WTC11 (cell line): ENCODE measurements at regions not wholly inside any gene's neighbourhood (a gene's known extent, or its start where the extent isn't known, plus 50 kb on each side); places are given as distances from the start of the nearest gene placed in this dataset.

ENCODE experiments used
- ATAC-seq: fragments of 200-7000 bp; cut with Tn5 transposase; 2 replicates; pipeline ENCODE4 v1.10.0; 2021; ENCODE audit warnings: mild to moderate bottlenecking, moderate library complexity
- CTCF ChIA-PET: fragments of 300-600 bp; sonication (Branson Sonifier 250); formaldehyde crosslinking; loops from one replicate; lab custom pipeline; 2021; ENCODE audit warnings: antibody characterized with exemption; lab: Charles Lee
- POLR2A ChIA-PET: fragments of 350-600 bp; sonication (Branson Sonifier 250); formaldehyde crosslinking; loops from one replicate; lab custom pipeline; 2021; ENCODE audit warnings: antibody characterized with exemption; lab: Charles Lee
- DNase-seq: peaks from one replicate; pipeline ENCODE4 v3.0.0; 2021; ENCODE audit warnings: low spot score
- H3K27ac Mint-ChIP-seq: 2 replicates; pipeline ENCODE4 v1.8.0; 2021; ENCODE audit warnings: mixed read lengths
- H3K27me3 Mint-ChIP-seq: 2 replicates; pipeline ENCODE4 v1.8.0; 2021; ENCODE audit warnings: low read depth, mild to moderate bottlenecking, moderate library complexity, mixed read lengths
- H3K36me3 Mint-ChIP-seq: 2 replicates; pipeline ENCODE4 v1.8.0; 2021; ENCODE audit warnings: mixed read lengths
- H3K4me1 Mint-ChIP-seq: 2 replicates; pipeline ENCODE4 v1.8.0; 2022; ENCODE audit warnings: mixed read lengths
- H3K4me3 Mint-ChIP-seq: 2 replicates; pipeline ENCODE4 v1.8.0; 2021; ENCODE audit warnings: mild to moderate bottlenecking, moderate library complexity, mixed read lengths
- H3K9me3 Mint-ChIP-seq: 2 replicates; pipeline ENCODE4 v1.8.0; 2021; ENCODE audit warnings: mixed read lengths
- EMX1 ChIP-seq: fragments of 250-450 bp; sonication (Bioruptor Pico); IDR thresholded peaks from 2 replicates; pipeline ENCODE4 v1.8.0; 2021; ENCODE audit warnings: mild to moderate bottlenecking
- ETV6 ChIP-seq: sonication (generic); formaldehyde crosslinking; IDR thresholded peaks from 2 replicates; pipeline ENCODE4 v1.8.1; 2022; ENCODE audit warnings: mild to moderate bottlenecking, missing genetic modification reagents
- JAZF1 ChIP-seq: fragments of 250-450 bp; sonication (Bioruptor Pico); IDR thresholded peaks from 2 replicates; pipeline ENCODE4 v1.9.0; 2021; ENCODE audit warnings: moderate library complexity, mild to moderate bottlenecking, inconsistent platforms
- OVOL2 ChIP-seq: fragments of 250-450 bp; sonication (Bioruptor Pico); IDR thresholded peaks from 2 replicates; pipeline ENCODE4 v1.9.0; 2021; ENCODE audit warnings: mild to moderate bottlenecking, borderline replicate concordance
- PRRX2 ChIP-seq: fragments of 250-450 bp; sonication (Bioruptor Pico); IDR thresholded peaks from 2 replicates; pipeline ENCODE4 v1.8.0; 2021; ENCODE audit warnings: mild to moderate bottlenecking
- SMAD3 ChIP-seq: sonication (generic); formaldehyde crosslinking; IDR thresholded peaks from 2 replicates; pipeline ENCODE4 v1.8.0; 2022; ENCODE audit warnings: missing genetic modification reagents, mild to moderate bottlenecking, borderline replicate concordance
- TCF7 ChIP-seq: sonication (generic); formaldehyde crosslinking; IDR thresholded peaks from 2 replicates; pipeline ENCODE4 v1.8.0; 2022; ENCODE audit warnings: mild to moderate bottlenecking, low read depth, missing genetic modification reagents, moderate library complexity
- TEAD1 ChIP-seq: sonication (generic); formaldehyde crosslinking; IDR thresholded peaks from 2 replicates; pipeline ENCODE4 v1.8.0; 2022; ENCODE audit warnings: mild to moderate bottlenecking, missing genetic modification reagents
- ZNF317 ChIP-seq: sonication (generic); formaldehyde crosslinking; IDR thresholded peaks from 2 replicates; pipeline ENCODE4 v1.8.1; 2023; ENCODE audit warnings: low read depth, mild to moderate bottlenecking, moderate library complexity, missing genetic modification reagents, borderline replicate concordance
- TF ChIP-seq, protein P1 (sequence below): fragments of 250-450 bp; sonication (Bioruptor Pico); IDR thresholded peaks from 2 replicates; pipeline ENCODE4 v1.9.0; 2021; ENCODE audit warnings: mild to moderate bottlenecking
- TF ChIP-seq, protein P2 (sequence below): sonication (generic); formaldehyde crosslinking; IDR thresholded peaks from 2 replicates; pipeline ENCODE4 v1.8.1; 2023; ENCODE audit warnings: mild to moderate bottlenecking, missing genetic modification reagents
- TF ChIP-seq, protein P3 (sequence below): sonication (generic); formaldehyde crosslinking; IDR thresholded peaks from 2 replicates; pipeline ENCODE4 v1.8.0; 2023; ENCODE audit warnings: missing genetic modification reagents, mild to moderate bottlenecking, borderline replicate concordance
- TF ChIP-seq, protein P4 (sequence below): sonication (generic); formaldehyde crosslinking; IDR thresholded peaks from 2 replicates; pipeline ENCODE4 v1.8.0; 2022; ENCODE audit warnings: missing genetic modification reagents

DNA sequence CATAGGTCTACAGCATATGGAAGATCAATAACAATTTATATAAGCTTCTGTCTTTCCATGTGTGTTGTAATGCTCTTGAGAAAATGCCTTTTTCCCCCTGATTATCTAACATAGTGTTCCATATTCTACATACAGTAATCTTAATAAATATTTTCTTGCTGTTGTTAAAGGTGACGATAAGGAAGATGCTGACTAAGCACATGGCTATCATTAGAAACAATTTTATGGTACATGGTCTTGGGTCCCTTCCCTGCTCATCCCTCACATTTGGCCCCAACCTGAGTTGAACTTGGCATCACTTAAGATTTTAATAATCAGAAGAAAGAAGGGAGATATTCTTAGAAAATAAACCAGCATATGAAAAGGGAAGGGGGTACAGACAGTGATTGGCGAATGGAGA is 382.1 kb upstream of the CDH20 start (continued):
- TF ChIP-seq ETV6 (CRISPR knock-in tag) (no peak), PRRX2 (CRISPR knock-in tag) (no peak), ZNF317 (CRISPR knock-in tag) (no peak), TCF7 (CRISPR knock-in tag) (no peak), OVOL2 (CRISPR knock-in tag) (no peak)
- TF ChIP-seq, protein P1, sequence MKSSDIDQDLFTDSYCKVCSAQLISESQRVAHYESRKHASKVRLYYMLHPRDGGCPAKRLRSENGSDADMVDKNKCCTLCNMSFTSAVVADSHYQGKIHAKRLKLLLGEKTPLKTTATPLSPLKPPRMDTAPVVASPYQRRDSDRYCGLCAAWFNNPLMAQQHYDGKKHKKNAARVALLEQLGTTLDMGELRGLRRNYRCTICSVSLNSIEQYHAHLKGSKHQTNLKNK (CRISPR knock-in tag) = no peak
- TF ChIP-seq, protein P2, sequence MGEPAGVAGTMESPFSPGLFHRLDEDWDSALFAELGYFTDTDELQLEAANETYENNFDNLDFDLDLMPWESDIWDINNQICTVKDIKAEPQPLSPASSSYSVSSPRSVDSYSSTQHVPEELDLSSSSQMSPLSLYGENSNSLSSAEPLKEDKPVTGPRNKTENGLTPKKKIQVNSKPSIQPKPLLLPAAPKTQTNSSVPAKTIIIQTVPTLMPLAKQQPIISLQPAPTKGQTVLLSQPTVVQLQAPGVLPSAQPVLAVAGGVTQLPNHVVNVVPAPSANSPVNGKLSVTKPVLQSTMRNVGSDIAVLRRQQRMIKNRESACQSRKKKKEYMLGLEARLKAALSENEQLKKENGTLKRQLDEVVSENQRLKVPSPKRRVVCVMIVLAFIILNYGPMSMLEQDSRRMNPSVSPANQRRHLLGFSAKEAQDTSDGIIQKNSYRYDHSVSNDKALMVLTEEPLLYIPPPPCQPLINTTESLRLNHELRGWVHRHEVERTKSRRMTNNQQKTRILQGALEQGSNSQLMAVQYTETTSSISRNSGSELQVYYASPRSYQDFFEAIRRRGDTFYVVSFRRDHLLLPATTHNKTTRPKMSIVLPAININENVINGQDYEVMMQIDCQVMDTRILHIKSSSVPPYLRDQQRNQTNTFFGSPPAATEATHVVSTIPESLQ (CRISPR knock-in tag) = no peak

DNA sequence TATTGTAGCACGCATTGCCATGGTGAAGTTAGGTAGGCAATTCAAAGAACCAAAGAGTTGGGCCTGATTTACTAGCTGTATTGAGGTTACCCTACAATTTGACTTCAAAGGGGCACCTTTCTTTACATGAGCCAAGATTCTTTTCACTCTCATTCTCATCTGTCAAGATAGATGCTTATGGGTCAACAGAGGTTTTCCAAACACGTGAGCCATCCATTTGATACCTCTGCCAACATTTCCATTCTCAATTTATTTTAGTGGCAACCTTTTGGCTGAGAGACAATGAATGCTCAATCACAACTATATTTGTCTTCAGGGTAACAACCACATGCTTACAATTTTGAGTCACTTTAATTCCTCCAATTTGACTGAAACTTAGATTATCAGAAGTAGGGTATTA is 370.6 kb upstream of the CDH20 start:
- POLR2A ChIA-PET = no interaction called here

More for the DNA sequence above, 370.6 kb upstream of the CDH20 start:
- TF ChIP-seq SMAD3 (CRISPR knock-in tag) = no peak
- TF ChIP-seq, protein P3, sequence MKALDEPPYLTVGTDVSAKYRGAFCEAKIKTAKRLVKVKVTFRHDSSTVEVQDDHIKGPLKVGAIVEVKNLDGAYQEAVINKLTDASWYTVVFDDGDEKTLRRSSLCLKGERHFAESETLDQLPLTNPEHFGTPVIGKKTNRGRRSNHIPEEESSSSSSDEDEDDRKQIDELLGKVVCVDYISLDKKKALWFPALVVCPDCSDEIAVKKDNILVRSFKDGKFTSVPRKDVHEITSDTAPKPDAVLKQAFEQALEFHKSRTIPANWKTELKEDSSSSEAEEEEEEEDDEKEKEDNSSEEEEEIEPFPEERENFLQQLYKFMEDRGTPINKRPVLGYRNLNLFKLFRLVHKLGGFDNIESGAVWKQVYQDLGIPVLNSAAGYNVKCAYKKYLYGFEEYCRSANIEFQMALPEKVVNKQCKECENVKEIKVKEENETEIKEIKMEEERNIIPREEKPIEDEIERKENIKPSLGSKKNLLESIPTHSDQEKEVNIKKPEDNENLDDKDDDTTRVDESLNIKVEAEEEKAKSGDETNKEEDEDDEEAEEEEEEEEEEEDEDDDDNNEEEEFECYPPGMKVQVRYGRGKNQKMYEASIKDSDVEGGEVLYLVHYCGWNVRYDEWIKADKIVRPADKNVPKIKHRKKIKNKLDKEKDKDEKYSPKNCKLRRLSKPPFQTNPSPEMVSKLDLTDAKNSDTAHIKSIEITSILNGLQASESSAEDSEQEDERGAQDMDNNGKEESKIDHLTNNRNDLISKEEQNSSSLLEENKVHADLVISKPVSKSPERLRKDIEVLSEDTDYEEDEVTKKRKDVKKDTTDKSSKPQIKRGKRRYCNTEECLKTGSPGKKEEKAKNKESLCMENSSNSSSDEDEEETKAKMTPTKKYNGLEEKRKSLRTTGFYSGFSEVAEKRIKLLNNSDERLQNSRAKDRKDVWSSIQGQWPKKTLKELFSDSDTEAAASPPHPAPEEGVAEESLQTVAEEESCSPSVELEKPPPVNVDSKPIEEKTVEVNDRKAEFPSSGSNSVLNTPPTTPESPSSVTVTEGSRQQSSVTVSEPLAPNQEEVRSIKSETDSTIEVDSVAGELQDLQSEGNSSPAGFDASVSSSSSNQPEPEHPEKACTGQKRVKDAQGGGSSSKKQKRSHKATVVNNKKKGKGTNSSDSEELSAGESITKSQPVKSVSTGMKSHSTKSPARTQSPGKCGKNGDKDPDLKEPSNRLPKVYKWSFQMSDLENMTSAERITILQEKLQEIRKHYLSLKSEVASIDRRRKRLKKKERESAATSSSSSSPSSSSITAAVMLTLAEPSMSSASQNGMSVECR (CRISPR knock-in tag) = no peak
- TF ChIP-seq EMX1 (CRISPR knock-in tag) = no peak
- TF ChIP-seq JAZF1 (CRISPR knock-in tag) = no peak
- TF ChIP-seq, protein P4, sequence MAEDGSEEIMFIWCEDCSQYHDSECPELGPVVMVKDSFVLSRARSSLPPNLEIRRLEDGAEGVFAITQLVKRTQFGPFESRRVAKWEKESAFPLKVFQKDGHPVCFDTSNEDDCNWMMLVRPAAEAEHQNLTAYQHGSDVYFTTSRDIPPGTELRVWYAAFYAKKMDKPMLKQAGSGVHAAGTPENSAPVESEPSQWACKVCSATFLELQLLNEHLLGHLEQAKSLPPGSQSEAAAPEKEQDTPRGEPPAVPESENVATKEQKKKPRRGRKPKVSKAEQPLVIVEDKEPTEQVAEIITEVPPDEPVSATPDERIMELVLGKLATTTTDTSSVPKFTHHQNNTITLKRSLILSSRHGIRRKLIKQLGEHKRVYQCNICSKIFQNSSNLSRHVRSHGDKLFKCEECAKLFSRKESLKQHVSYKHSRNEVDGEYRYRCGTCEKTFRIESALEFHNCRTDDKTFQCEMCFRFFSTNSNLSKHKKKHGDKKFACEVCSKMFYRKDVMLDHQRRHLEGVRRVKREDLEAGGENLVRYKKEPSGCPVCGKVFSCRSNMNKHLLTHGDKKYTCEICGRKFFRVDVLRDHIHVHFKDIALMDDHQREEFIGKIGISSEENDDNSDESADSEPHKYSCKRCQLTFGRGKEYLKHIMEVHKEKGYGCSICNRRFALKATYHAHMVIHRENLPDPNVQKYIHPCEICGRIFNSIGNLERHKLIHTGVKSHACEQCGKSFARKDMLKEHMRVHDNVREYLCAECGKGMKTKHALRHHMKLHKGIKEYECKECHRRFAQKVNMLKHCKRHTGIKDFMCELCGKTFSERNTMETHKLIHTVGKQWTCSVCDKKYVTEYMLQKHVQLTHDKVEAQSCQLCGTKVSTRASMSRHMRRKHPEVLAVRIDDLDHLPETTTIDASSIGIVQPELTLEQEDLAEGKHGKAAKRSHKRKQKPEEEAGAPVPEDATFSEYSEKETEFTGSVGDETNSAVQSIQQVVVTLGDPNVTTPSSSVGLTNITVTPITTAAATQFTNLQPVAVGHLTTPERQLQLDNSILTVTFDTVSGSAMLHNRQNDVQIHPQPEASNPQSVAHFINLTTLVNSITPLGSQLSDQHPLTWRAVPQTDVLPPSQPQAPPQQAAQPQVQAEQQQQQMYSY (CRISPR knock-in tag) = no peak
- TF ChIP-seq TEAD1 = no peak
- Mint-ChIP-seq H3K27ac (no peak overlapping the region), H3K36me3 (peaks cover 2% of the 10 kb centered on the region; the same call in 1 of the 2 replicates), H3K4me1 (no peaks in the 10 kb centered on the region), H3K9me3 (peaks cover 7% of the 10 kb centered on the region), H3K4me3 (no peak overlapping the region), H3K27me3 (no peaks in the 10 kb centered on the region)
- ATAC-seq = no peak
- CTCF ChIA-PET = no interaction called here
- DNase-seq = no peak
